ENCODE measurements at regions not wholly inside any gene's neighbourhood (a gene's known extent, or its start where the extent isn't known, plus 50 kb on each side); places are given as distances from the start of the nearest gene placed in this dataset.

DNA sequence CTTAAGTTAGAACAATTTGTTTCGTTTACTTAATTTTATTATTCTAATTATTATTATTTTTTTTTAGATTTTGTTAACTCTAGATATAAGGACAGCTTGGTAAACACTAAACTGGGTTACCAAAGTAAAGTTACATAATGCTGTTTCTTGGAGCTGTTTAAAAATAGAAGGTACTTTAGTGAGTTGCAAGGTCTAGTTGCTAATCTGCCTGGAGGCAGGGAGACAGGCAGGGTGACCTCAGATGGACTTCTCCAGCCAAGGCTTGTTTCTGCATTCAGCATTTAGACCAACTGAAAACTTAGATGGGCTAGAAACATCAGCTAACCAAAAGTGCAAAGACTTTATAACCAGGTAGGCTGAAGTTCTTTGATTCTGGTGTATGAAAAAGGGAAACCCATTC is 336.4 kb upstream of the GRM7 start:
- no peak for TF ChIP-seq EZH2 (IDR thresholded peaks at IDR 0.05; ENCODE audit: insufficient read depth, low read length)
- TF ChIP-seq, protein P1, sequence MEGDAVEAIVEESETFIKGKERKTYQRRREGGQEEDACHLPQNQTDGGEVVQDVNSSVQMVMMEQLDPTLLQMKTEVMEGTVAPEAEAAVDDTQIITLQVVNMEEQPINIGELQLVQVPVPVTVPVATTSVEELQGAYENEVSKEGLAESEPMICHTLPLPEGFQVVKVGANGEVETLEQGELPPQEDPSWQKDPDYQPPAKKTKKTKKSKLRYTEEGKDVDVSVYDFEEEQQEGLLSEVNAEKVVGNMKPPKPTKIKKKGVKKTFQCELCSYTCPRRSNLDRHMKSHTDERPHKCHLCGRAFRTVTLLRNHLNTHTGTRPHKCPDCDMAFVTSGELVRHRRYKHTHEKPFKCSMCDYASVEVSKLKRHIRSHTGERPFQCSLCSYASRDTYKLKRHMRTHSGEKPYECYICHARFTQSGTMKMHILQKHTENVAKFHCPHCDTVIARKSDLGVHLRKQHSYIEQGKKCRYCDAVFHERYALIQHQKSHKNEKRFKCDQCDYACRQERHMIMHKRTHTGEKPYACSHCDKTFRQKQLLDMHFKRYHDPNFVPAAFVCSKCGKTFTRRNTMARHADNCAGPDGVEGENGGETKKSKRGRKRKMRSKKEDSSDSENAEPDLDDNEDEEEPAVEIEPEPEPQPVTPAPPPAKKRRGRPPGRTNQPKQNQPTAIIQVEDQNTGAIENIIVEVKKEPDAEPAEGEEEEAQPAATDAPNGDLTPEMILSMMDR (IDR thresholded peaks at IDR 0.05; ENCODE audit: insufficient read depth, low read depth, low read length): no peak
